ENCODE measurements at regions not wholly inside any gene's neighbourhood (a gene's known extent, or its start where the extent isn't known, plus 50 kb on each side); places are given as distances from the start of the nearest gene placed in this dataset.

DNA sequence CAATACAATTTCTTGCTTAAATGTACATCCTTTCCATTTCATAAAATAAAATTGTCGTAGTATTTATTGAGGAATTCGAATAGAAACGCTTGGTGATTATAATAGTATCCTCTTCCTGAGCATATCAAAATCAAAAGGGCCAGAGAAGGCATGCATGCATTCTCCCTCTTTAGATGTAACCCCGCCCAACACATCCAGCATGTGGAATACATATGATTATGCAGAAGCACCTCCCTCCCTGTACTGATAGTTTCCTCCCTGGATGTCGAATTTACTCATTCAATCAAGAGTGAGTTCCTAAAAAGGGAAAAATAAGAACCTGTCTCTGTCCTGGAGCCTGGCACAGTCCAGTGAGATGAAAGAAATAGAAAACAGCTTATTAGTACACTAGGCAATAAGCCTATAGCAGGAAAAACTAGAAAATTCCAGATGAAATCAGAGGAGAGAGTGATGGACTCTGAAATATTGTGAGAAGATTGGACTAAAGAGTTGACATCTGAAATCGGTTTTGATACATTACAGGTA lies 262.9 kb downstream of the RDH14 start:
- H3K27me3 Mint-ChIP-seq (ENCODE audit: low read depth), result no peaks in the 10 kb centered on the region
- peaks cover 21% of the 10 kb centered on the region for H3K4me1 Mint-ChIP-seq (ENCODE audit: low read depth)
- no peak for DNase-seq (ENCODE audit: low spot score)
- no peak overlapping the region for H3K4me3 Mint-ChIP-seq (ENCODE audit: unreplicated experiment)
- no peaks in the 10 kb centered on the region for H3K36me3 Mint-ChIP-seq (ENCODE audit: low read depth)
- H3K27ac Mint-ChIP-seq (ENCODE audit: unreplicated experiment), result no peak overlapping the region
- TF ChIP-seq, protein P1, sequence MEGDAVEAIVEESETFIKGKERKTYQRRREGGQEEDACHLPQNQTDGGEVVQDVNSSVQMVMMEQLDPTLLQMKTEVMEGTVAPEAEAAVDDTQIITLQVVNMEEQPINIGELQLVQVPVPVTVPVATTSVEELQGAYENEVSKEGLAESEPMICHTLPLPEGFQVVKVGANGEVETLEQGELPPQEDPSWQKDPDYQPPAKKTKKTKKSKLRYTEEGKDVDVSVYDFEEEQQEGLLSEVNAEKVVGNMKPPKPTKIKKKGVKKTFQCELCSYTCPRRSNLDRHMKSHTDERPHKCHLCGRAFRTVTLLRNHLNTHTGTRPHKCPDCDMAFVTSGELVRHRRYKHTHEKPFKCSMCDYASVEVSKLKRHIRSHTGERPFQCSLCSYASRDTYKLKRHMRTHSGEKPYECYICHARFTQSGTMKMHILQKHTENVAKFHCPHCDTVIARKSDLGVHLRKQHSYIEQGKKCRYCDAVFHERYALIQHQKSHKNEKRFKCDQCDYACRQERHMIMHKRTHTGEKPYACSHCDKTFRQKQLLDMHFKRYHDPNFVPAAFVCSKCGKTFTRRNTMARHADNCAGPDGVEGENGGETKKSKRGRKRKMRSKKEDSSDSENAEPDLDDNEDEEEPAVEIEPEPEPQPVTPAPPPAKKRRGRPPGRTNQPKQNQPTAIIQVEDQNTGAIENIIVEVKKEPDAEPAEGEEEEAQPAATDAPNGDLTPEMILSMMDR (IDR thresholded peaks at IDR 0.05), result no peak
- no peaks in the 10 kb centered on the region for H3K9me3 Mint-ChIP-seq (ENCODE audit: low read depth)

DNA sequence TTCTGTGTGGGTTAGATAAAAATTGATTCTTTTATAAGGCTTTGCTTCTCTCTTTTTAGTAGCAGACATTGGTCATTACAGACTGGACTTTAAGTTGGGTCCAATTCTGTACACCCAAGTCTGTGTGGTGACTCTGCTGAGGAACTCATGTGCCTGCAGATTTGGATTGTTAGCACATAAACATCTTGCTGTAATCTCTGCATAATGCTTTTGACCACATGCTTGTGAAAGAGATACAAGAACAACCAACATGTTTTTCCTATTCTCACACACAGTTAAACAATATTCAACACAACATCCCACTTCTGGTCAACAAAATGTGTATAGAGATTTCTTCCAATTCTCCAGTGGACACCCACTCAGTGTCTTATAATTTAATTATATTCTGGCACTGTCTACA lies 270.1 kb downstream of the RDH14 start:
- no peaks in the 10 kb centered on the region for H3K4me1 Mint-ChIP-seq (ENCODE audit: low read depth)
- H3K4me3 Mint-ChIP-seq (ENCODE audit: unreplicated experiment), result no peak overlapping the region
- peaks cover 6% of the 10 kb centered on the region for H3K27me3 Mint-ChIP-seq (ENCODE audit: low read depth)
- no peak for DNase-seq (ENCODE audit: low spot score)
- H3K27ac Mint-ChIP-seq (ENCODE audit: unreplicated experiment), result no peak overlapping the region
- no peaks in the 10 kb centered on the region for H3K36me3 Mint-ChIP-seq (ENCODE audit: low read depth)
- TF ChIP-seq, protein P1 (IDR thresholded peaks at IDR 0.05), result no peak
- peaks cover 3% of the 10 kb centered on the region for H3K9me3 Mint-ChIP-seq (ENCODE audit: low read depth)

DNA sequence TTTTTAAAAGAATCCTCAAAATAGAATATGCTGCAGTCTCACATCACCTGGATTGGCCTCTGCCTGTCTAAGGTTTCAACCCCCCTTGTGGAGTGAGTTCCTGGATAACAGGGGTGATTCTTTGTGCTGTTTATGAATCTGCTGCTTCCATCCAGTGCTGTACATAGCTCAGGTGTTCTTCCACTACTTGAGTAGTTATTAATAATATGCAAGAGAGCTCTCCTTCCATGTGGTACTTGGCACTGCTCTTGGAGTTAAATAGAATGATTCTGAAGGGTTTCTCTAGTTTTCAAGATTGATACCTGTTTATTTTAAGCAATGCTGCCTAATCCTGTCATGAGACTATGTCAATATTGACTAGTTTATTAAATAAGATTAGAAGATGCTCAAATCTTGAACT lies 273.6 kb downstream of the RDH14 start:
- H3K36me3 Mint-ChIP-seq (ENCODE audit: low read depth), result no peaks in the 10 kb centered on the region
- DNase-seq (ENCODE audit: low spot score), result no peak
- no peaks in the 10 kb centered on the region for H3K4me1 Mint-ChIP-seq (ENCODE audit: low read depth)
- H3K27ac Mint-ChIP-seq (ENCODE audit: unreplicated experiment), result no peak overlapping the region
- peaks cover 6% of the 10 kb centered on the region for H3K27me3 Mint-ChIP-seq (ENCODE audit: low read depth)
- H3K9me3 Mint-ChIP-seq (ENCODE audit: low read depth), result peaks cover 8% of the 10 kb centered on the region
- TF ChIP-seq, protein P1 (IDR thresholded peaks at IDR 0.05), result no peak
- H3K4me3 Mint-ChIP-seq (ENCODE audit: unreplicated experiment), result no peak overlapping the region

DNA sequence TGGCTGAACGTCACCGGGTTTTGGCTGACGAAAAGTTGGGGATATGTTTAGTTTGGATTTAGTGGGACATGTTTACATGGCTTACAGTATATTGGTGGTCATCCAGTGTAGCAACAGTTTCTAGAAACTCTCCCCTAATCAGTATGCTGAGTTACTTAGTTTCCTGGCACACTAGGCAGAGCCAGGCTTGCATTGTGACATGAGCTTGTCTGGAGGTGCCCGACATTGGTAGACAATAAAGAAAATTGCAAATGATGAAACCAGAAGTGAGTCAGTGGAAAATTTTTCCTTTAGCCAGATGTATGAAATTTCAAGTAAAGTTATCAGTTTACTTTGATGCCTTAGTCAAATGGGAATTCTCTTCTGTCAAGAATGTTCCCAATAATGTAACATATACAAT lies 276.1 kb downstream of the RDH14 start:
- Mint-ChIP-seq H3K27ac (ENCODE audit: unreplicated experiment) (no peak overlapping the region), H3K4me3 (ENCODE audit: unreplicated experiment) (no peak overlapping the region), H3K4me1 (ENCODE audit: low read depth) (no peaks in the 10 kb centered on the region), H3K27me3 (ENCODE audit: low read depth) (peaks cover 5% of the 10 kb centered on the region), H3K9me3 (ENCODE audit: low read depth) (peaks cover 8% of the 10 kb centered on the region), H3K36me3 (ENCODE audit: low read depth) (no peaks in the 10 kb centered on the region)
- TF ChIP-seq, protein P1 (IDR thresholded peaks at IDR 0.05), result no peak
- DNase-seq (ENCODE audit: low spot score), result no peak

- Mint-ChIP-seq H3K27ac (ENCODE audit: unreplicated experiment) (no peak overlapping the region), H3K27me3 (ENCODE audit: low read depth) (peaks cover 4% of the 10 kb centered on the region), H3K4me3 (ENCODE audit: unreplicated experiment) (no peak overlapping the region), H3K9me3 (ENCODE audit: low read depth) (peaks cover 8% of the 10 kb centered on the region), H3K36me3 (ENCODE audit: low read depth) (no peaks in the 10 kb centered on the region), H3K4me1 (ENCODE audit: low read depth) (no peaks in the 10 kb centered on the region)
- no peak for DNase-seq (ENCODE audit: low spot score)
- TF ChIP-seq, protein P1 (IDR thresholded peaks at IDR 0.05), result no peak
These were observed 278.4 kb downstream of the RDH14 start for GRCh38 chr2:18282026-18282425.

Data from chondrocyte (in vitro differentiated cells).